Lower leg skin (tissue), 4 donors: ENCODE measurements at regions not wholly inside any gene's neighbourhood (a gene's known extent, or its start where the extent isn't known, plus 50 kb on each side); places are given as distances from the start of the nearest gene placed in this dataset.

ENCODE experiments used
- DNase-seq, 2 donors: peaks; one replicate each; pipeline ENCODE4 v3.0.0-alpha.2; 2019; ENCODE audit warnings: low spot score in 2 of 2
- H3K4me3 ChIP-seq: fragments of 200-600 bp; sonication (generic); 2 replicates; pipeline ENCODE4 v1.5.1; 2017; ENCODE audit warnings: mild to moderate bottlenecking, low read depth; ENCODE audit not compliant: poor library complexity, severe bottlenecking
- CTCF ChIP-seq, 3 donors: fragments of 450-650 bp; IDR thresholded peaks; one replicate each; pipeline ENCODE4 v1.5.1; 2016; ENCODE audit warnings: antibody characterized with exemption in 3 of 3, mild to moderate bottlenecking in 3 of 3, moderate library complexity in 2 of 3
- POLR2A ChIP-seq, 2 donors: fragments of 450-650 bp; IDR thresholded peaks; one replicate each; pipeline ENCODE4 v1.6.1; 2016 to 2017; ENCODE audit warnings: antibody characterized with exemption in 2 of 2, mild to moderate bottlenecking in 1 of 2, moderate library complexity in 1 of 2
- WGBS, 2 donors: methylation state at CpG; one replicate each; pipeline ENCODE4 v1.1.5; 2018; 5-methylcytosine and 5-hydroxymethylcytosine counted together
- intact Hi-C: fragments of 100-400 bp; cut with DNase I; formaldehyde crosslinking; loops from one replicate; pipeline ENCODE4 v1.15.0; 2023; ENCODE audit warnings: low total_unique reads

GRCh38 chr14:95015046-95015445 is 142.3 kb downstream of the DICER1 start:
- no peak overlapping the region for H3K4me3 ChIP-seq
- intact Hi-C loops = no loop called here
- 44 to 100% methylated on average over 1 of the region's 1 CpG for WGBS, 2 donors
- TF ChIP-seq POLR2A (IDR thresholded peaks at IDR 0.05) (no peak), CTCF (IDR thresholded peaks at IDR 0.05) (no peak)
- DNase-seq = no peak

GRCh38 chr14:95014036-95014435 is 143.3 kb downstream of the DICER1 start:
- TF ChIP-seq POLR2A (IDR thresholded peaks at IDR 0.05) (no peak), CTCF (IDR thresholded peaks at IDR 0.05) (no peak)
- H3K4me3 ChIP-seq = no peak overlapping the region
- intact Hi-C loops = no loop called here
- WGBS, 2 donors = 92 to 95% methylated on average over 7 of the region's 7 CpGs
- no peak for DNase-seq

GRCh38 chr14:95011445-95012006 is 145.8 kb downstream of the DICER1 start:
- DNase-seq = no peak
- WGBS, 2 donors = 73 to 75% methylated on average over 16 of the region's 16 CpGs

GRCh38 chr14:95008445-95009217 is 148.7 kb downstream of the DICER1 start:
- DNase-seq = no peak
- no peak for TF ChIP-seq POLR2A (IDR thresholded peaks at IDR 0.05)
- no peak for TF ChIP-seq CTCF (IDR thresholded peaks at IDR 0.05)
- intact Hi-C loops = no loop called here
- no peak overlapping the region for H3K4me3 ChIP-seq
- 86 to 90% methylated on average over 15 of the region's 15 CpGs for WGBS, 2 donors

More at GRCh38 chr14:95011445-95012006, 145.8 kb downstream of the DICER1 start:
- no peak overlapping the region for H3K4me3 ChIP-seq
- intact Hi-C loops = no loop called here
- TF ChIP-seq CTCF (IDR thresholded peaks at IDR 0.05) = no peak
- TF ChIP-seq POLR2A (IDR thresholded peaks at IDR 0.05) = no peak

- intact Hi-C loops = no loop called here
- TF ChIP-seq POLR2A (IDR thresholded peaks at IDR 0.05) (no peak), CTCF (IDR thresholded peaks at IDR 0.05) (no peak)
- DNase-seq = no peak
- 87 to 88% methylated on average over 7 of the region's 7 CpGs for WGBS, 2 donors
- H3K4me3 ChIP-seq = no peak overlapping the region
Measured at GRCh38 chr14:95007921-95008320, 149.4 kb downstream of the DICER1 start.
